Limb (tissue), 2 donors: ENCODE measurements at regions not wholly inside any gene's neighbourhood (a gene's known extent, or its start where the extent isn't known, plus 50 kb on each side); places are given as distances from the start of the nearest gene placed in this dataset.
"Not testable (repeated sequence)": the region's sequence is repeated elsewhere in the genome, so short reads cannot be mapped to it uniquely, and the experiment has no call there.

ENCODE experiments used
- DNase-seq, 2 donors: peaks; one replicate each; pipeline ENCODE4 v3.0.0-alpha.2; 2016; ENCODE audit errors: extremely low spot score in 2 of 2

DNA sequence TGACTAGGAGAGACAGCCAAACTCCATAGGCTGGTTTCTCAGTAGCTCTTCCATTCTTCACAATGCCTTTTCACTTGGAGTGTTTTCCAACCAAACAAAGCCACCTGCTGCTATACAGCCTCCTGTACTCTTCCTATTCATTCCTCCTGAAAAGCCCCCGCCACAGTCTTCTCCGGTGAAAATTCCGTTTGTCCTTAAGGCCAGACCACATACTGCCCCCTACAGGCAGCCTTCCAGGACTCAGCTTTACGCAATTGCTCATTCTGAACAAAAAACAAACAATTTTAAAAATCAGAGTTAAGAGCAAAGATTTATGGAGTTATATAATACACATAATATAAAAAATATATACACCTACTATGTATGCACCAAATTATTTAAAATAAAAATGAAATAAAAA is 611.5 kb downstream of the COL12A1 start:
- DNase-seq, result not testable (repeated sequence)

DNA sequence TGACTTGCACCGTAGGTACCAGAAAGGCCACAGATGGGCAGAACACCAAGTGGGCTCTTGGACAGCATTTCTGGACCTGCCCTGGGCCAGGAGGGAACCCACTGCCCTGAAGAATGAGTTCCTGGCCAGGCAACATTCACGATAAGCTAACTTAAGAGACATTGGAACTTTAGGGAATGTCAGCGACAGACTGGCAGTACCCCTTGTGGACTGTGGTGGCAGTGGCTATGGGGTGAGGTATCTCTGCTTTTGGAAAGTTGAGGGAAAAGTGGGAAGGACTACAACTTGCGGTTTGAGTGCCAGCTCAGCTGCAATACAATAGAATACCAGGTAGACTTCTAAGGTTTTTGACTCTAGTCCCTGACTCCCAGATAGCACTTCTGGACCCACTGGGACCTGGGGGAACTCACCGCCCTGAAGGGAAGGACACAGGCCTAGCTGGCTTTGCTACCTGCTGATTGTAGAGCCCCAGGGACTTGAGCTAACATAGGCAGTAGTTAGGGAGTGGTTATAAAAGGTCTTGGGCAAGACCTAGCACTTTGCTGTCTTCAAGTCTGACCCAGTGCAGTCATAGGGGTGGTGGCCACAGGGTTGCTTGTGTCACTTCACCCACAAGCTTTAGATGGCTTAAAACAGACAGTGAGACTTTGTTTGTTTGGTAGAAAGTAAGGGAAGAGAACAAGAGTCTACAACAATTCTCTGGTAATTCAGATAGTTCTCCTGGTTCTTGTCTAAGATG is 617.6 kb downstream of the COL12A1 start:
- DNase-seq, result no peak

DNA sequence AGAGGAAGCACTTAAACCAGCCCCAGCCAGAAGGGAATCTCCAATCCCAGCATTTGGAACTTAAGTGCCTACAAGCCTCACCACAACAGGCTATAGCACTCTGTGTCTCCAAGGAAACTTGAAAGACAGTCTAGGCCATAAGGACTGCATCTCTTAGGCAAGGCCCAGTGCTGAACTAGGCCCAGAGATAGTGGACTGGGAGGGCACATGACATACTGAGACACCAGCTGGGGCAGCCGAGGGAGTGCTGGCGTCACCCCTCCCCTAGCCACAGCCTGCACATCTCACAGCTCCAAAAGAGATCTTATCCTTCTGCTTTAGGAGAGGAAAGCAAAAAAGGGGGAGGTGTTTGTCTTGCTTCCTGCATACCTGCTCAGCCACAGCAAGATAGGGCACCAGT is 618.5 kb downstream of the COL12A1 start:
- no peak for DNase-seq

DNA sequence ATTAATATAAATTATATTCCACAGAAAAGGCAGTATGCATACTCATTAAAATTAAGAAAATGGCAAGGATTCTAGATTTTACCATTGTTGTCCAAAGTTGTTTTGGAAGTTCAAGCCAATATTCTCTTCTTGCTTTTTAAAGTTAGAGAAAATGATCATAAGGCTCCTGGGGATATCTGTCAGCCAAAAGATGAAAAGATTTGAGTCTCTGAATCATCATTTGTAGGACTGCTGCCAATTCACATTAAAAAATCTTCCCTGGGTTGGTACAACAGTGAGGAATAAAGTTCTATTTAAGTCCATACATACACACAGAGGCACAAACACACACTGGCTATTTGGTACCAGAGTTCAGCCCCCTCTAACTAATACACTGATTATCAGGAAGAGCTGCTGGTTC is 620.1 kb downstream of the COL12A1 start:
- DNase-seq, result no peak

DNA sequence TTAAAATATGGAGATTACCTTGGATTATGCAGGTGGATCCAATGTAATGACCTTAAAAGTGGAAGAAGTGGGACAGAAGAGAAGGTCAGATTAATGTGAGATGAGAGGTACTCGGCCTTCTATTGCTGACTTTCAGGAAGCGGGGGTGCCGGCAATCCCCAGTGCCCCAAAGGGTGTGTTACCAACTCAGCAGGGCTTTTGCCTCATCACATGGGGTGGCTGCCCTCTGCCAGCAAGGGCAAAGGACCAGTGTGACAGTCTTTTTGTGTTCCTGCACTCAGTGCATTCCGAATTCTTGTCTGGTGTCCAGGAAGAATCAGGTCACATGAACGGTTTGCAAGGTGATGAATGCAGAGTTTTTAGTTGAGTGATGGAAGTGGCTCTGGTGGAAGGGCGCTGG is 624.2 kb downstream of the COL12A1 start:
- DNase-seq, result no peak

DNA sequence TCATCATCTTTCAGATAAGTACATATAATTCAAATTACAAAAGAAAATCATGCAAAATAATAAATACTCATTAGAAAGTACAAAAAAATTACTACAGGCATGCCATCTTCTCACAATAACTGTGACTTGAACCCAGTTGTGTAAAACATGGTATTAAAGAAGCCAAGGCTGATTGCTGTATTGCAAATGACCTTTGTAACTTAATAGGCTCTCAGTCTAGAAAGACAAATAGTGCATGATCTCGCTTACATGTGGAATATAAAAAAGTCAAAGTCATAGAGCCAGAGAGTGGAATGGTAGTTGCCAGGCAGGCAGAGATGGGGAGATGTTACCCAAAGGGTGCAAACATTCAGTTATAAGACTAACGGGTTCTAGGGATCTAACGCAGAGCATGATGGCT is 626.1 kb downstream of the COL12A1 start:
- no peak for DNase-seq

DNA sequence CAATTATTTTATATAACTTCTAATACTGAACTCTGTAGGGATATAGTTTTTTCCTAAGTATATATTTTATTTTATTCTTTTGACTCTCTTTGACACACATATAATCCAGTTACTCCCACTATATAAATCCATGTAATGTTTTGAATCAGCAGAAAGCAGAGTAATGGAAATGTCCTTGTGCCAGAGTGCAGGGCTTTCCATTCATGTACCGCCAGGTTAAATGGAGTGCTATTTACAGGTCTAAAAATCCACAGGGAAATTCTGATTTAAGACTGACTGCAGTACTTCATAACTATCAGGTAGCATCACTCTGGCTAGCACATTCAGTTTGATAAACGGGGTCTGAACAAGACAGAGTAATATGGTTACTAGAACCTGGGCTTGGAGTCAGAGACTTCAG is 626.8 kb downstream of the COL12A1 start:
- DNase-seq, result no peak

DNA sequence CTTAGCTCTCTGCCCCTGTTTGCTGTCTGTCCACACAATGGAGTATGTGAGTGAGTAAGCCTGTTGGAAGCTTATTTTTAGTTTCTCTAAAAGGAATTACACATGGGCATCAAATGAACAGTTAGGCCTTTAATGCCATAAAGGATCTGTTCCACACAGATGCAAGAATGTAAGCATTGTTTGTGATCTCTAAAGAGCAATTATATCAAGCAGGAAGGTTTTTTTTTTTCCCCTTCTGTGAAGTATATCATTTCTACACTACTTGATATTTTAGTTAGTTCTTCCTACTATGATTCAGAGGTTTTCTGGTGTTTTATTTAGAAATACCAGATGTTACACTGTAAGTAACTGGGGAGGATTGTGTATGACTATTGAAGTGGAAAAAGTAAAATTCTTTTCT is 627.5 kb downstream of the COL12A1 start:
- no peak for DNase-seq

DNA sequence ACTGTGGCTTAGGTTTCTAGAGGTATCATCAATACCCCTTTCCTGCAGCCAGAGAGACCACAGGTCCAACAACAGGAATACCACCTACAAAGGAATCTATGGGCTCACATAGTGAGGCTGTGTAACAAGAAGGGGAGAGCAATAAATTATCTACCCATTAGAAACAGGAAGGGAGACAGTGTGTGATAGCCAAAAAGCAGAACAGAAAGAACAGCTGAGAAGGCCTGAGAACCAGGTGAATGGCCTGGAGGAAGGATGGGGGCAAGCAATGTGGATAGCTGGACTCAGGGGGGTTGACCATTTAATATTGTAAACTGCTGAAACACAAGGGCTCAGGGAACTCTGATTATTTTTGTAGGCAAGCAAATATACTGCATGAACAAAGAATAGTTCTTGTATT is 628.2 kb downstream of the COL12A1 start:
- no peak for DNase-seq

DNA sequence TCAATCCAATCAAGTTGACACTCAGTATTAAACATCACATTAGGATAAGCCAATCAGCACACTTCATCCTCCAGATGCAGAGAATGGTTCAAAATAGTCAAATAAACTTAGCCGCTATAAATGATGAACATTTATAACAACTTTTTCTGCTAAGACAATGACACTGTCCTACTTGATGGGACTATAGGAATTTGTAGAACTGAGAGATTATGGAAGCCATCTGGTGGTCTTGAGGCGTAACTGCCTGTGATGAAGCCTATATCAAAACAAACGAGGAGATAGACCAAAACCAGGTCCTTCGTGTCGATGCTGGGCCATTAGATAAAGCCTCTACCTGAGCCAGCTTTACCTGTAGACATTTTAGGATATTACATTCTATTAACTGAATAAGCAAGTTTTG is 631.1 kb downstream of the COL12A1 start:
- no peak for DNase-seq

DNA sequence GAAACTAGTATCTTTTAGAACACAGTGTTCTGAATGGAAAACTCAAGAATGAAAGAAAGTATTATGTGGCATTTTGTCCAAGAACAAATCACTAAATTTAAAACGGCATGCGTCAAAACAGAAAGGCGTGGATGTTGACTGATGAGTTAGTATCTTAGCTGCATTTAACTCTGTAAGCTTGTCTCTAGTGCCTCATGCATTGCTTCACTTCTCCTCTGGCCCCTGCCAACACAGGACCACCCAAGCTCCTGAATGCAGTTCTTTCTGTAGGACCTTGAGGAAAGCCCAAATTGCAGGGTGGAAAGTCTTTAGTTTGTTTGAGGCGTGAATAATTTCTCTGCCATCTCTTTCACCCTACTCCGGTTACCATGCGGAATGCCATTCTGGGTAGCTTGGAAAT is 632.2 kb downstream of the COL12A1 start:
- no peak for DNase-seq

DNA sequence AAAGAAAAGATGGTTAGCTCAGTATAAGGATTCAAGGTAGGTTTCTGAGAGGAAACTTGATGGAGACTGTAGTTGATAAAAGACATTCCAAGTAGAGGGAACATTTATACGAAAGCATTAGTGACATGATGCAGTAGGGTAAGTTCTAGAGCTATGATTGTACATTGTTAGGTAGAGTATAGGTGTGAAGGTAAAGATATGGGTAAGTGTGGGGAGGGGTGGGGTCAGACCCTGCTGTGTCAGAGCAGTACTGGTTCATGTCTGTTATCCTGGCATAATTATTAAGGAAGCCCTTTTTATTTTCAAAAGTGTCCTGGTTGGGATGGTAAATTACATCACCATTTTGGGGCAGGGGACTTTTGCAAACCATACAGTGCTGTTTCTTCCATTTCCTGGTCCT is 635.8 kb downstream of the COL12A1 start:
- no peak for DNase-seq

DNA sequence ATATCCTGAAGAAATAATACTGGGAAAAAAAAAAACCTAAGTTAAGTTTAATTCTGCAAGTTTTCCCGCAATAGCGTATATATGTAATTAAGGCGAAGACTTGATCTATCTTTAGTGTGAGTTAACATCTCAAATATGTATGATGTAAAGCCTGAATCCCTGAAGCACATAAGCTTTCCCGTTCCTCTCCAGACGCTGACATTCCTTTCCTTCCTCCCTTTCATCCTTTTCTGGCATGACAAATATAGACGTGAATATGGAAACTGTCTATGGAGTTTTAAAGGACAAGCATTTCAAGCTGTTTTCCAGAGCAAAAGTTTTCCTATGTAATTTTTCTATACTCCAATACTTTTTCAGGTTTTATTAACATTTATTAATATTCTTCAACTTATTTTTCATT is 637.0 kb downstream of the COL12A1 start:
- DNase-seq, result peak in 1 of 2 donors; percentile 89

DNA sequence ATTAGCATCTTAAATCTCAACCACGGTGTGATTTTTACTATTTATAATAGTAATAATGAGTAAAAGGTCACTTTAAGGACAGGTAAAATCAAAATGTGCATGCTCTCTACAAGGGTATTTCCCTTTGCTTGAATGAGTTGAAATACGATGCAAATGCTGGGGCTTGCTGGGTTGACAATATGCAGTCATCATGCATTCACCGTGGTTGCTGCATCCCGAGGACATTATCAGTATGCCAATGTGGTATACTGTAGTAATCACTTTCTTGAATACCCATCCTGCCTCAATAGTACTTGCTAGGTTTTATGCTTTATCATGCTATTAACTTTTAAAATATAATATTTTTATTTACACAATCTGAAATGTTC is 637.9 kb downstream of the COL12A1 start:
- not testable (repeated sequence) for DNase-seq

DNA sequence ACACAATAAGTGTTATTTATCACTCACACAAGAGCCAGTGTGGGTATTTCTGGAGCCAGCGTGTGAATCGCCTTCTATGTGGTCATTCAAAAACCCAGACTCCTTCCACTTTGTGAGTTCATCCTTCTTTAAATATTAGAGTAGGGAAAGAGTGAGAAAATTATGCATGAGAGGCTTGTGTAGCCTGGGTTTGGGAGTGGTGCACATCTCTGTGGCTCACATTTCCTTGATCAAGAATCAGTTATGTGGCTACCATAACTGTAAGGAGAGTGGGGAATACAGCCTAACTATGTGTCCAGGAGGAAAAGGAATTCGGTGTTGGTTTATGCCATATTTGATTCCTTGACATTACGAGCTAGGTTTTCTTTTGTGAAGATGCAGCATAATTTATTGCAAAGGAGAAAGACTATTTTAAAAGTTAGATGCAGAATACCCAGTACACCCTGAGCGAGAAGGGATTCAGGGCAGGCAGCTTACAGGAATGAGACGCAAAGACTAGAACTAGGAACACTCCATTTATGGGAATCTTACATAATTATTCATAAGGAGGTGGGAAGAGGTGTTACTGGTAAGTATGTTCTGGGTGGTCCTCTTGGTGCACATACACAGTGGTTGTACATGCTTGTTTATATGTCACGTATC is 638.5 kb downstream of the COL12A1 start:
- no peak for DNase-seq

DNA sequence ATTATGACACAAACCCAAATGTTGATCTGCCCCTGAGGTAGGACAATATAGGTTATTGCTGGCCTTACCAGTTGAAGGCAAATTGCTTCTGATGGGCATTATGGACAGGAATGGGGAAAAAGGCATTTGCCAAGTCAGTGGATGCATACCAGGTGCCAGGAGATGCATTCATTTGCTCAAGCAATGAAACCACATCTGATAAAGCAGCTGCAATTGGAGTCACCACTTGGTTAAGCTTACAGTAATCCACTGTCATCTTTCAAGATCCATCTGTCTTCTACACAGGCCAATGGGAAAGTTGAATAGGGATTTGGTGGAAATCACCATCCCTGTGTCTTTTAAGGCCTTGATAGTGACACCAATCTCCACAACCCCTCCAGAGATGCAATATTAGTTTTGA is 648.6 kb downstream of the COL12A1 start:
- no peak for DNase-seq

DNA sequence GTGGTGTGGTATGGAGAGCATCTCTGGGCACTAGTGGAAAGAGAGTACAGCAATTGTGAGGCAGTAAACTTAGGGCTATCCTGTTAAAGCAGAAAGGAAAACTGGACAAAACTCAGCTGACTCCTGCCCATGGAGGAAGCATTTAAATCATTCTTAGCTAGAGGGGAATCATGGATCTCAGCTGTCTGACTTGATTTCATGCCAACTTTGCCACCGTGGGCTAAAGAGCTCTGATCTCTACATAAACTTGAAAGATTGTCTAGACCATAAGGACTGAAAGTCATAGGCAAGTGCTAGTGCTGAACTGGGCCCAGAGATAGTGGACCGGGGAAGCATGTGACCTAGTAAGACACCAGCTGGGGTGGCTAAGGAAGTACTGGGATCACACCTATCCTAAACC is 651.8 kb downstream of the COL12A1 start:
- DNase-seq, result no peak

DNA sequence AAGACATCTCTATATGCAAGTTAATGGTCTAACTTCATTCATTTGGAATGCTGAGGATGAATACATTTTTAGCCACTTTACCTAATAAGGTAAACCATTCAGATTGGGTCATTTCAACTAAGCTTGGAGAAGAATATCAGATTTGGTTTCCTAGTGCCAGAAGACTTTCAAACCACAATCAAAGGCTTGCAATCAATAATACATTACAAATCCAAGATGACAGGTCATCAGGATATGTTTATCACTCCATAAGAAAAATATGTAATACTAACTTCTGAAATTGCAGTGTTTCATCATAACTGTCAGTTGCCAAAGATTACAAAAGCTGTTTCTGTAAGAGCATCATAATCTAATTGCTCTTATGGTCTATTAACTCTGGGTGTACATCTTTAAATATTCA is 654.0 kb downstream of the COL12A1 start:
- DNase-seq, result no peak

DNA sequence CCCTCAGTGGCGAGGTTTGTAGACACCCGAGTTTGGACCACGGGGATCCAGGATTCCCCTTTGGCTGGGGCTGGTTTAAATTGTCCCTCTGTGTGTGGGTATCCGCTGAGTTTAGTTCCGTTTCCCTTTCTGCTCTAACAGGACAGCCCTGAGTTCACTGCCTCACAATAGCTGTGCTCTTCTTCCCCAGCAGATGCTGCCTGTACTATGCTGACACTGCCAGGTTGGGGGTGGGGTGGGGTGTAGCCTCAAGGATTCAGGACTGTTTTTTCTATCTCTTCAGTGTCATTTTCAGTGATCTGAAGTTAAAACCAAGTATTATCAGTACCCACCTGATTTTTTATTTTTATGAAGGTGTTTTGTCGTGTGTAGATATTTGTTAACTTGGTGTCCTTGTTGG is 655.0 kb downstream of the COL12A1 start:
- DNase-seq, result no peak

DNA sequence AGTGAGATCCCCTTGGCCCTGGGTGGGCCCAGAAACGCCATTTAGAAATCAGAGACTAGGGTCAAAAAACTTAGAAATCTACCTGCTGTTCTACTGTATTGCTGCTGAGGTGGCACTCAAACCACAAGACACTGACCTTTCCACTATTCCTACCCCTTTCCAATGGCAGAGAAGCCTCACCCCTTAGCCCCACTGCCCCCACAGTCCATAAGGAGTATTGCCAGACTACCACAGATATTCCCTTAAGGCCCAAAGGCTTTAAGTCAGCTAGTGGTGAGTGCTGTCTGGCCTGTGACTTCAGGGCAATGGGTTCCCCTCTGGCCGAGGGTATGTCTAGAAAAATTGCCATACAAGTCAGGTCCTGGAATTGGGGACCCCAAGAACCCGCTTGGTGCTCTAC is 656.1 kb downstream of the COL12A1 start:
- DNase-seq, result no peak

DNA sequence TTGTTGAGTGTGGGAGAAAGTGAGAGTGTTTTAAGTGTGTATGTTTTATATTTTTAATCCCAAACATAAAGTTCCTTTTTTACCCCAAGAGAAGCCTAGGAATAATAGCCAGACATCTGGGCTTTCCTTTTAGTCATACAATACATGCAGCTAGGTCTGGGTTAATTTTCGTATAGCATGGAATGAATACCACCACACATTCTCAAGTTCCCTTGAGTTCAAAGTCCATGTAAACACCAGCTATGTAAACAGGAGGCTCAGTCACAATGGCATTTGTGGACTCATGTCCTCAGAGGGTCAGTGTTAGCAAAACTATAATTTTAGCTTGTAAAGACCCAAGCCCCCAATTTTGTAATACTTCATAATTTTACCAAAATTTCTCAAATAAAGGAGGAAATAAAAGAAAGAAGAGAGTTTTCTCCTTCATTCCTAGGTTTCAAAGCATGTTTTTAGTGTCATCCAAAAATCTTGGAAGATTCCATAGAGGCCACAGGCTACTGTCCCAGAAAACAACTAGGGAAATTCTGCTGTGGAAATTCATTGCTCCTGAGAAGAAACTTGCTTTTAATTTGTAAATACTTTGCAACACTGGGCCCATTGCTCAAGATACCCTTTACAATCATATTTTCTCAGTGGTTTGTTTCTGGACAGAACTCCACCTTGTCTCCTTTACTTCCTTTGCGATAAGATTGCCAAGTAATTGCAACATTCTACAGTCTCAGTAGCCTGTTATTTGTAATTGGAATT is 671.2 kb downstream of the COL12A1 start:
- DNase-seq, result no peak

DNA sequence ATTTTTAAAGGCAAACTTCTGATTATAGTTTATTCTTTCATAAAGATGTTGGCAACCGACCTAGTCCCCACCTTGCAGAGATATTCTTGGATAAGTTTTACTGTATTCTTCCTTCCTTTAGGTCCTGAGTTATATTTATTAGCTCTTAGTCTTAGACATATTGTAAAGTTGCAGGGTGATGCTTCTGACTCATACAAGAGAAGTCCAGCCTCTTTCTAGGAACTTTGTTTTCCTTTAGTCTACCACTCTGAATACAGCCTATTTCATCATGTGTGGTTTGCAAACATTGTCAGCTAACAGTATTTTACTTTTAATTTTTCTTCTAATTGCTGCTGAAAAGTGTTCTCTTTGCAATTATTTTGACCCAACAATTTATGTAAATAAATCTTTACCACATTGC is 686.7 kb downstream of the COL12A1 start:
- no peak for DNase-seq

DNA sequence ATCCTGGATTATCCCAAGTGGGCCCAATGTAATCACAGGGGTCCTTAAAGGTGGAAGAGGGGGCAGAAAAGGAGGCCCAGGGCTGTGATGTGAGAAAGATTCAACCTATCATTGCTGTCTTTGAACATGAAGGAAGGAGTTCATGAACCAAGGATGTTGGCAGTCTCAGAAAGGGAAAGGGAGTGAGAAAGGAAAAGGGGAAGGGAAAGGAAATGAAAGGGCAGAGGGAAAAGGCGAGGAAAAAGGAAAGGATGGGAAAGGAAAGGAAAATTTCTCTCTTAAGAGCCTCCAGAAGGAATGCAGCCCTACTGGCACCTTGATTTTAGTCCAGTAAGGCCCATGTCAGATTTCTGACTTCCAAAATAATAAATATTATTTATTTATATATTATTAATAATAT is 687.8 kb downstream of the COL12A1 start:
- no peak for DNase-seq
